ENCODE measurements at regions not wholly inside any gene's neighbourhood (a gene's known extent, or its start where the extent isn't known, plus 50 kb on each side); places are given as distances from the start of the nearest gene placed in this dataset.

GRCh38 chr3:189572249-189572648 is 58.9 kb upstream of the TP63 start:
- TF ChIP-seq CTCF (IDR thresholded peaks at IDR 0.05) (no peak), ZFX (IDR thresholded peaks at IDR 0.05; ENCODE audit: borderline replicate concordance) (no peak)
